Esophagus muscularis mucosa (tissue), 4 donors: ENCODE measurements at regions not wholly inside any gene's neighbourhood (a gene's known extent, or its start where the extent isn't known, plus 50 kb on each side); places are given as distances from the start of the nearest gene placed in this dataset.

ENCODE experiments used
- DNase-seq: peaks from one replicate; pipeline ENCODE4 v3.0.0-alpha.2; 2017; ENCODE audit errors: extremely low spot score
- H3K27ac ChIP-seq, 4 donors: fragments of 200-600 bp; sonication (generic); replicated peaks in 1 of 4; 1 replicate in 3 of 4; 2 replicates in 1 of 4; pipeline ENCODE4 v1.5.1; 2016 to 2019; ENCODE audit warnings: mild to moderate bottlenecking in 1 of 4
- H3K27me3 ChIP-seq, 4 donors: fragments of 200-600 bp; sonication (generic); one replicate each; pipeline versions ENCODE4 v1.5.1 to v1.6.0; 2016 to 2019
- H3K36me3 ChIP-seq, 4 donors: fragments of 200-600 bp; sonication (generic); one replicate each; pipeline ENCODE4 v1.5.1; 2016 to 2019
- H3K4me1 ChIP-seq, 4 donors: fragments of 200-600 bp; sonication (generic); one replicate each; pipeline ENCODE4 v1.5.1; 2016 to 2019
- H3K4me3 ChIP-seq, 4 donors: fragments of 200-600 bp; sonication (generic); 1 replicate in 2 of 4; 2 replicates in 2 of 4; pipeline ENCODE4 v1.5.1; 2016 to 2019; ENCODE audit warnings: mild to moderate bottlenecking in 4 of 4, moderate library complexity in 1 of 4
- H3K9me3 ChIP-seq, 4 donors: fragments of 200-600 bp; sonication (generic); 1 replicate in 3 of 4; 2 replicates in 1 of 4; pipeline ENCODE4 v1.5.1; 2016 to 2019
- CTCF ChIP-seq, 3 experiments: fragments of 200-600 bp in 2 of 3; fragments of 450-650 bp in 1 of 3; sonication (generic) in 2 of 3; IDR thresholded peaks; one replicate each; pipeline ENCODE4 v1.5.1; 2017 to 2019; ENCODE audit warnings: antibody characterized with exemption in 3 of 3, mild to moderate bottlenecking in 2 of 3, moderate library complexity in 1 of 3
- EP300 ChIP-seq: sonication (generic); formaldehyde crosslinking; IDR thresholded peaks from one replicate; pipeline ENCODE4 v1.6.1; 2017; ENCODE audit warnings: antibody characterized with exemption
- POLR2A ChIP-seq: fragments of 450-650 bp; IDR thresholded peaks from one replicate; pipeline ENCODE4 v1.6.1; 2017; ENCODE audit warnings: antibody characterized with exemption, moderate library complexity, mild to moderate bottlenecking, low read depth
- POLR2AphosphoS5 ChIP-seq, 2 donors: sonication (generic); formaldehyde crosslinking; IDR thresholded peaks; one replicate each; pipeline ENCODE4 v1.6.1; 2017; ENCODE audit warnings: antibody characterized with exemption in 2 of 2
- WGBS: methylation state at CpG from one replicate; pipeline ENCODE4 v1.1.5; 2018; 5-methylcytosine and 5-hydroxymethylcytosine counted together
- intact Hi-C: fragments of 100-400 bp; cut with DNase I; formaldehyde crosslinking; loops from one replicate; pipeline ENCODE4 v1.15.1; 2023

GRCh38 chr1:212529211-212529741 lies 79.3 kb upstream of the ATF3 start:
- Histone ChIP-seq H3K9me3 (no peaks in the 10 kb centered on the region), H3K27ac (no peak overlapping the region), H3K36me3 (no peaks in the 10 kb centered on the region), H3K27me3 (no peaks in the 10 kb centered on the region), H3K4me1 (peaks cover 0 to 3% (median 0%) of the 10 kb centered on the region in 4 donors), H3K4me3 (no peak overlapping the region)
- 90% methylated on average over 5 of the region's 6 CpGs for WGBS
- DNase-seq: no peak
- intact Hi-C loops: no loop called here
- TF ChIP-seq CTCF (IDR thresholded peaks at IDR 0.05): no peak

- H3K4me1 ChIP-seq: no peaks in the 10 kb centered on the region
- 79% methylated on average over 3 of the region's 3 CpGs for WGBS
- intact Hi-C loops: no loop called here
- no peaks in the 10 kb centered on the region for H3K27me3 ChIP-seq
- no peaks in the 10 kb centered on the region for H3K9me3 ChIP-seq
- H3K36me3 ChIP-seq: no peaks in the 10 kb centered on the region
- TF ChIP-seq POLR2A (no peak), EP300 (no peak), POLR2AphosphoS5 (IDR thresholded peaks at IDR 0.05) (no peak), CTCF (IDR thresholded peaks at IDR 0.05) (no peak)
- no peak for DNase-seq
- no peak overlapping the region for H3K27ac ChIP-seq
- H3K4me3 ChIP-seq: no peak overlapping the region
Observed at GRCh38 chr1:212531267-212531666, 77.3 kb upstream of the ATF3 start.

- no peak overlapping the region for H3K4me3 ChIP-seq
- H3K9me3 ChIP-seq: peaks cover 0 to under 1% (median under 1%) of the 10 kb centered on the region in 4 donors
- H3K27me3 ChIP-seq: no peaks in the 10 kb centered on the region
- 38% methylated on average over 1 of the region's 1 CpG for WGBS
- TF ChIP-seq CTCF (IDR thresholded peaks at IDR 0.05) (no peak), POLR2AphosphoS5 (IDR thresholded peaks at IDR 0.05) (no peak), EP300 (no peak), POLR2A (no peak)
- H3K4me1 ChIP-seq: no peaks in the 10 kb centered on the region
- H3K27ac ChIP-seq: no peak overlapping the region
- H3K36me3 ChIP-seq: no peaks in the 10 kb centered on the region
- DNase-seq: peak; percentile 37
- intact Hi-C loops: no loop called here
Observed at GRCh38 chr1:212531796-212532195, 76.8 kb upstream of the ATF3 start.

- H3K4me1 ChIP-seq: no peaks in the 10 kb centered on the region
- WGBS: 78% methylated on average over 6 of the region's 6 CpGs
- intact Hi-C loops: no loop called here
Observed at GRCh38 chr1:212532469-212533147, 76.0 kb upstream of the ATF3 start.

More at GRCh38 chr1:212532469-212533147, 76.0 kb upstream of the ATF3 start:
- Histone ChIP-seq H3K27me3 (no peaks in the 10 kb centered on the region), H3K27ac (no peak overlapping the region), H3K9me3 (peaks cover 0 to 8% (median 4%) of the 10 kb centered on the region in 4 donors), H3K36me3 (no peaks in the 10 kb centered on the region), H3K4me3 (no peak overlapping the region)
- TF ChIP-seq POLR2AphosphoS5 (IDR thresholded peaks at IDR 0.05) (no peak), POLR2A (no peak), EP300 (no peak), CTCF (IDR thresholded peaks at IDR 0.05) (no peak)
- peak; percentile 66 for DNase-seq
